Neural cell (in vitro differentiated cells): ENCODE measurements at regions not wholly inside any gene's neighbourhood (a gene's known extent, or its start where the extent isn't known, plus 50 kb on each side); places are given as distances from the start of the nearest gene placed in this dataset.

Experiments used
- H2AFZ ChIP-seq: fragments of 200-600, 300-800 bp; sonication (generic), shearing (Covaris generic); 2 replicates; pipeline ENCODE4 v1.6.0; 2014; ENCODE audit warnings: low read depth, mild to moderate bottlenecking, antibody characterized with exemption, low read length, moderate library complexity
- H3F3A ChIP-seq: fragments of 200-600 bp; shearing (Covaris generic); 2 replicates; pipeline ENCODE4 v1.6.1; 2016; ENCODE audit warnings: mild to moderate bottlenecking, moderate library complexity, mixed read lengths, antibody characterized with exemption, low read length; ENCODE audit not compliant: insufficient read depth, poor library complexity, severe bottlenecking
- H3K27ac ChIP-seq: fragments of 200-600, 300-800 bp; sonication (generic), shearing (Covaris generic); 2 replicates; pipeline ENCODE4 v1.5.1; 2014; ENCODE audit warnings: mild to moderate bottlenecking, low read length, moderate library complexity
- H3K27me3 ChIP-seq: fragments of 300-800, 200-600 bp; sonication (generic), shearing (Covaris generic); 2 replicates; pipeline ENCODE4 v1.6.0; 2014; ENCODE audit warnings: mild to moderate bottlenecking, low read depth, low read length, moderate library complexity; ENCODE audit not compliant: insufficient read depth
- H3K36me3 ChIP-seq: fragments of 300-800, 200-600 bp; sonication (generic), shearing (Covaris generic); 2 replicates; pipeline ENCODE4 v1.5.1; 2014; ENCODE audit warnings: mild to moderate bottlenecking, antibody characterized with exemption, low read length, moderate library complexity; ENCODE audit not compliant: insufficient read depth
- H3K4me2 ChIP-seq: fragments of 300-800, 200-600 bp; sonication (generic), shearing (Covaris generic); 2 replicates; pipeline ENCODE4 v1.6.0; 2014; ENCODE audit warnings: mild to moderate bottlenecking, low read length
- H3K4me3 ChIP-seq: fragments of 300-800, 200-600 bp; sonication (generic), shearing (Covaris generic); 2 replicates; pipeline ENCODE4 v1.5.1; 2014; ENCODE audit warnings: mild to moderate bottlenecking, low read length, moderate library complexity
- H3K79me2 ChIP-seq: fragments of 200-600 bp; shearing (Covaris generic); replicated peaks from 2 replicates; pipeline ENCODE4 v1.6.0; 2014; ENCODE audit warnings: mild to moderate bottlenecking, low read length, moderate library complexity; ENCODE audit not compliant: insufficient read depth
- H3K9ac ChIP-seq: fragments of 300-800, 200-600 bp; sonication (generic), shearing (Covaris generic); 2 replicates; pipeline ENCODE4 v1.6.1; 2016; ENCODE audit warnings: mild to moderate bottlenecking, low read length, mixed read lengths
- H3K9me2 ChIP-seq: fragments of 200-600 bp; shearing (Covaris generic); 2 replicates; pipeline ENCODE4 v1.6.1; 2016; ENCODE audit warnings: mild to moderate bottlenecking, low read length, mixed read lengths; ENCODE audit not compliant: insufficient read depth
- H3K9me3 ChIP-seq: fragments of 200-600, 300-800 bp; sonication (generic), shearing (Covaris generic); 2 replicates; pipeline ENCODE4 v1.6.1; 2016; ENCODE audit warnings: mild to moderate bottlenecking, mixed run types, low read length, moderate library complexity, mixed read lengths
- H4K20me1 ChIP-seq: fragments of 200-600 bp; shearing (Covaris generic); 2 replicates; pipeline ENCODE4 v1.6.1; 2016; ENCODE audit warnings: mild to moderate bottlenecking, mixed run types; ENCODE audit not compliant: insufficient read depth
- EP300 ChIP-seq: fragments of 450-650 bp; conservative IDR thresholded peaks from 2 replicates; pipeline ENCODE4 v1.6.1; 2014; ENCODE audit warnings: antibody characterized with exemption, mild to moderate bottlenecking, moderate library complexity; ENCODE audit not compliant: poor library complexity, severe bottlenecking
- EZH2 ChIP-seq: fragments of 200-600, 300-800 bp; shearing (Covaris generic), sonication (generic); IDR thresholded peaks from 2 replicates; pipeline ENCODE4 v1.6.1; 2014; ENCODE audit warnings: antibody characterized with exemption, low read length, borderline replicate concordance, mild to moderate bottlenecking; ENCODE audit not compliant: insufficient read depth, poor library complexity, severe bottlenecking
- MXI1 ChIP-seq: fragments of 450-650 bp; conservative IDR thresholded peaks from 2 replicates; pipeline ENCODE4 v1.6.1; 2014; ENCODE audit warnings: antibody characterized with exemption, mild to moderate bottlenecking; ENCODE audit not compliant: poor library complexity, severe bottlenecking
- POLR2AphosphoS5 ChIP-seq: IDR thresholded peaks from 2 replicates; pipeline ENCODE4 v1.6.1; 2012
- RAD21 ChIP-seq: fragments of 450-650 bp; conservative IDR thresholded peaks from 2 replicates; pipeline ENCODE4 v1.6.1; 2014; ENCODE audit warnings: antibody characterized with exemption, mild to moderate bottlenecking, moderate library complexity
- SMC3 ChIP-seq: fragments of 450-650 bp; conservative IDR thresholded peaks from 2 replicates; pipeline ENCODE4 v1.6.1; 2014; ENCODE audit warnings: antibody characterized with exemption, mild to moderate bottlenecking, moderate library complexity; ENCODE audit not compliant: poor library complexity
- TAF1 ChIP-seq: IDR thresholded peaks from 2 replicates; pipeline ENCODE4 v1.6.1; 2012; ENCODE audit warnings: low read depth
- TF ChIP-seq, protein P1 (sequence below): fragments of 450-650 bp; IDR thresholded peaks from 2 replicates; pipeline ENCODE4 v1.5.1; 2014; ENCODE audit warnings: antibody characterized with exemption, mild to moderate bottlenecking, moderate library complexity; ENCODE audit not compliant: poor library complexity, severe bottlenecking
- TF ChIP-seq, protein P2 (sequence below): IDR thresholded peaks from 2 replicates; pipeline ENCODE4 v1.6.1; 2012; ENCODE audit warnings: borderline replicate concordance

DNA sequence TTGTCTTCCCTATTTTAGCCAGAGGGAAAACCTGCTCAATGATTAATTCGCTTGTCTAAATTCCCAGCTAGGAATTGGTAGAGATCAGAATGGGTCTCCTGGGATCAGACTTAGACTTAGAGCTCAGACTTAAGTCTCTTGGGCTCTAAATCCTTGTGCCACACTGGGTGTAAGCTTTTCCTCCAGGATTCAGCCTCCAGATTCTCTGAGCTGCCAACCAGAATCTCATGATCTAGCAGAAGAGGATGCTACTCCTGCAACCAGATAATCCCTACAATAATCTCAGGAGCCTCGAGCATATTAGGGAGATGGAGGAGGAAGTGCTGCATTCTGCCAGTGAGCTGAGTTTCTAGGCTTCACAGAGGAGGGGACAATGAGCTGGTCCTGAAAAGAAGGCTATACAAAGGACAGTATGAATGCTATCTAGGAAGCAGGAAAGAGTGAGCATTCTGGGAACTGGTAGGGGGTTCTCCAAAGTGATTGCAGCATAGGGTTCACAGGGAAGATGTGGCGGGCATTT lies 211.6 kb upstream of the SESN3 start:
- H3K27ac ChIP-seq = no peak overlapping the region
- no peaks in the 10 kb centered on the region for H3K79me2 ChIP-seq
- no peak overlapping the region for H3K4me3 ChIP-seq
- no peaks in the 10 kb centered on the region for H3K36me3 ChIP-seq
- no peak overlapping the region for H2AFZ ChIP-seq
- no peak overlapping the region for H3K4me2 ChIP-seq
- no peak overlapping the region for H3K9ac ChIP-seq
- H3K9me3 ChIP-seq = no peaks in the 10 kb centered on the region
- no peak for TF ChIP-seq POLR2AphosphoS5
- TF ChIP-seq, protein P1, sequence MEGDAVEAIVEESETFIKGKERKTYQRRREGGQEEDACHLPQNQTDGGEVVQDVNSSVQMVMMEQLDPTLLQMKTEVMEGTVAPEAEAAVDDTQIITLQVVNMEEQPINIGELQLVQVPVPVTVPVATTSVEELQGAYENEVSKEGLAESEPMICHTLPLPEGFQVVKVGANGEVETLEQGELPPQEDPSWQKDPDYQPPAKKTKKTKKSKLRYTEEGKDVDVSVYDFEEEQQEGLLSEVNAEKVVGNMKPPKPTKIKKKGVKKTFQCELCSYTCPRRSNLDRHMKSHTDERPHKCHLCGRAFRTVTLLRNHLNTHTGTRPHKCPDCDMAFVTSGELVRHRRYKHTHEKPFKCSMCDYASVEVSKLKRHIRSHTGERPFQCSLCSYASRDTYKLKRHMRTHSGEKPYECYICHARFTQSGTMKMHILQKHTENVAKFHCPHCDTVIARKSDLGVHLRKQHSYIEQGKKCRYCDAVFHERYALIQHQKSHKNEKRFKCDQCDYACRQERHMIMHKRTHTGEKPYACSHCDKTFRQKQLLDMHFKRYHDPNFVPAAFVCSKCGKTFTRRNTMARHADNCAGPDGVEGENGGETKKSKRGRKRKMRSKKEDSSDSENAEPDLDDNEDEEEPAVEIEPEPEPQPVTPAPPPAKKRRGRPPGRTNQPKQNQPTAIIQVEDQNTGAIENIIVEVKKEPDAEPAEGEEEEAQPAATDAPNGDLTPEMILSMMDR = no peak
- TF ChIP-seq RAD21 = no peak
- no peak for TF ChIP-seq TAF1
- TF ChIP-seq MXI1 = no peak
- TF ChIP-seq EZH2 = no peak
- no peak for TF ChIP-seq SMC3
- TF ChIP-seq EP300 = no peak
- TF ChIP-seq, protein P2, sequence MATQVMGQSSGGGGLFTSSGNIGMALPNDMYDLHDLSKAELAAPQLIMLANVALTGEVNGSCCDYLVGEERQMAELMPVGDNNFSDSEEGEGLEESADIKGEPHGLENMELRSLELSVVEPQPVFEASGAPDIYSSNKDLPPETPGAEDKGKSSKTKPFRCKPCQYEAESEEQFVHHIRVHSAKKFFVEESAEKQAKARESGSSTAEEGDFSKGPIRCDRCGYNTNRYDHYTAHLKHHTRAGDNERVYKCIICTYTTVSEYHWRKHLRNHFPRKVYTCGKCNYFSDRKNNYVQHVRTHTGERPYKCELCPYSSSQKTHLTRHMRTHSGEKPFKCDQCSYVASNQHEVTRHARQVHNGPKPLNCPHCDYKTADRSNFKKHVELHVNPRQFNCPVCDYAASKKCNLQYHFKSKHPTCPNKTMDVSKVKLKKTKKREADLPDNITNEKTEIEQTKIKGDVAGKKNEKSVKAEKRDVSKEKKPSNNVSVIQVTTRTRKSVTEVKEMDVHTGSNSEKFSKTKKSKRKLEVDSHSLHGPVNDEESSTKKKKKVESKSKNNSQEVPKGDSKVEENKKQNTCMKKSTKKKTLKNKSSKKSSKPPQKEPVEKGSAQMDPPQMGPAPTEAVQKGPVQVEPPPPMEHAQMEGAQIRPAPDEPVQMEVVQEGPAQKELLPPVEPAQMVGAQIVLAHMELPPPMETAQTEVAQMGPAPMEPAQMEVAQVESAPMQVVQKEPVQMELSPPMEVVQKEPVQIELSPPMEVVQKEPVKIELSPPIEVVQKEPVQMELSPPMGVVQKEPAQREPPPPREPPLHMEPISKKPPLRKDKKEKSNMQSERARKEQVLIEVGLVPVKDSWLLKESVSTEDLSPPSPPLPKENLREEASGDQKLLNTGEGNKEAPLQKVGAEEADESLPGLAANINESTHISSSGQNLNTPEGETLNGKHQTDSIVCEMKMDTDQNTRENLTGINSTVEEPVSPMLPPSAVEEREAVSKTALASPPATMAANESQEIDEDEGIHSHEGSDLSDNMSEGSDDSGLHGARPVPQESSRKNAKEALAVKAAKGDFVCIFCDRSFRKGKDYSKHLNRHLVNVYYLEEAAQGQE = no peak
- no peaks in the 10 kb centered on the region for H4K20me1 ChIP-seq
- H3K9me2 ChIP-seq = no peaks in the 10 kb centered on the region
- no peaks in the 10 kb centered on the region for H3F3A ChIP-seq
- H3K27me3 ChIP-seq = no peaks in the 10 kb centered on the region

DNA sequence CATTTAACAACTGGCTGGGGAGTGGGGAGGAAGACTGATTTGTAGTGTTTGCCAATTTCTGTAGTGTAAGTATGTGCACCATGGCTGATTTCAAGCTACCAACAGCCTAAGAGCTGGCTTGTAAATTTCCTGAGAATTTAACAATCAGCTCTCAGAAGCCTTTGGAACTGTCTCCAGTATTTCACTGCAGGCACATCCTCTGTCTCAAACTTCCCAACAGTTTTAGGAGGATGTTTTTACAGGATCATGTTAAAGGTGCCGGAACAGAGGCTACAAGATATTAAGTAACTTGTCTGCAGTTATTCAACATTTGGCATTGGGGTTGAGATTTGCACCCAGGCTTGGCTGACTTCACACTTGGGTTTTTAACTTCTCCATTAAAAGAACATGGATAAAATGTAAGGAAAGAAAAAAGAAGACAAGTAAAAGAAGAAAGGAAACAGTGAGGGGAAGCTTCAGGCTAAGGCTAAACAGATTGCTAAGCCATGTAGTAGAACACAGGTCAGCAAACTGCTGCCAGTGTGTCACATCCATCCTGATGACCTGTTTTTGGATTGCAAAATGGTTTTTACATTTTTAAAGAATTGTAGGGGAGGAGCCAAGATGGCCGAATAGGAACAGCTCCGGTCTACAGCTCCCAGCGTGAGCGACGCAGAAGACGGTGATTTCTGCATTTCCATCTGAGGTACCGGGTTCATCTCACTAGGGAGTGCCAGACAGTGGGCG lies 204.8 kb upstream of the SESN3 start:
- TF ChIP-seq EZH2 (no peak), POLR2AphosphoS5 (no peak), TAF1 (no peak), MXI1 (no peak), SMC3 (no peak), RAD21 (no peak), EP300 (no peak)
- TF ChIP-seq, protein P1 = no peak
- TF ChIP-seq, protein P2 = no peak

More for the DNA sequence above, 204.8 kb upstream of the SESN3 start:
- Histone ChIP-seq H3K9me3 (no peaks in the 10 kb centered on the region), H2AFZ (no peak overlapping the region), H3K27me3 (no peaks in the 10 kb centered on the region), H3K4me3 (no peak overlapping the region), H4K20me1 (no peaks in the 10 kb centered on the region), H3F3A (no peaks in the 10 kb centered on the region), H3K9ac (no peak overlapping the region), H3K27ac (no peak overlapping the region), H3K36me3 (no peaks in the 10 kb centered on the region), H3K79me2 (no peaks in the 10 kb centered on the region), H3K9me2 (no peaks in the 10 kb centered on the region), H3K4me2 (no peak overlapping the region)
